H9 (cell line): ENCODE measurements at regions not wholly inside any gene's neighbourhood (a gene's known extent, or its start where the extent isn't known, plus 50 kb on each side); places are given as distances from the start of the nearest gene placed in this dataset.

ENCODE experiments used
- DNase-seq: peaks from one replicate; pipeline ENCODE4 v3.0.0-alpha.2; 2017
- H2AFZ ChIP-seq: one replicate; pipeline ENCODE4 v1.6.1; 2013; ENCODE audit warnings: mild to moderate bottlenecking, low read length, control low read depth, moderate library complexity
- H2AK5ac ChIP-seq: 2 replicates; pipeline ENCODE4 v1.6.1; 2013; ENCODE audit warnings: low read length, control low read depth, mixed read lengths; ENCODE audit not compliant: insufficient read length
- H2BK120ac ChIP-seq: one replicate; pipeline ENCODE4 v1.6.1; 2013; ENCODE audit warnings: low read depth, mild to moderate bottlenecking, low read length, control low read depth, inconsistent platforms; ENCODE audit not compliant: poor library complexity, severe bottlenecking
- H2BK12ac ChIP-seq: 2 replicates; pipeline ENCODE4 v1.6.1; 2013; ENCODE audit warnings: low read length, control low read depth, mixed read lengths, low read depth; ENCODE audit not compliant: insufficient read length
- H2BK15ac ChIP-seq: 2 replicates; pipeline ENCODE4 v1.6.1; 2013; ENCODE audit warnings: low read depth, low read length, control low read depth
- H2BK20ac ChIP-seq: one replicate; pipeline ENCODE4 v1.6.1; 2013; ENCODE audit warnings: low read depth, mild to moderate bottlenecking, low read length, control low read depth, inconsistent platforms; ENCODE audit not compliant: poor library complexity, severe bottlenecking
- H2BK5ac ChIP-seq: 2 replicates; pipeline ENCODE4 v1.6.1; 2013; ENCODE audit warnings: low read length, control low read depth, mixed read lengths; ENCODE audit not compliant: insufficient read length
- H3K14ac ChIP-seq: 2 replicates; pipeline ENCODE4 v1.6.1; 2013; ENCODE audit warnings: low read length, control low read depth; ENCODE audit not compliant: insufficient read depth
- H3K18ac ChIP-seq: 2 replicates; pipeline ENCODE4 v1.6.1; 2013; ENCODE audit warnings: low read depth, mild to moderate bottlenecking, mixed read lengths, low read length, control low read depth; ENCODE audit not compliant: insufficient read length
- H3K23ac ChIP-seq: 2 replicates; pipeline ENCODE4 v1.6.1; 2013; ENCODE audit warnings: low read length, control low read depth, mixed read lengths, low read depth; ENCODE audit not compliant: insufficient read length
- H3K23me2 ChIP-seq: 2 replicates; pipeline ENCODE4 v1.6.1; 2013; ENCODE audit warnings: low read depth, mild to moderate bottlenecking, mixed read lengths, low read length, control low read depth; ENCODE audit not compliant: insufficient read length, poor library complexity, severe bottlenecking
- H3K27ac ChIP-seq: 2 replicates; pipeline ENCODE4 v1.5.1; 2013; ENCODE audit warnings: low read length, control low read depth, mixed read lengths, low read depth; ENCODE audit not compliant: insufficient read length
- H3K27me3 ChIP-seq: 2 replicates; pipeline ENCODE4 v1.6.1; 2013; ENCODE audit warnings: low read length, control low read depth, inconsistent platforms; ENCODE audit not compliant: insufficient read depth
- H3K4ac ChIP-seq: 2 replicates; pipeline ENCODE4 v1.6.1; 2013; ENCODE audit warnings: low read depth, mild to moderate bottlenecking, control low read depth, inconsistent platforms, low read length, moderate library complexity
- H3K4me1 ChIP-seq: 2 replicates; pipeline ENCODE4 v1.6.1; 2013; ENCODE audit warnings: low read length, control low read depth, inconsistent platforms; ENCODE audit not compliant: insufficient read depth
- H3K4me2 ChIP-seq: 2 replicates; pipeline ENCODE4 v1.6.1; 2013; ENCODE audit warnings: low read length, control low read depth, mixed read lengths; ENCODE audit not compliant: insufficient read length, insufficient read depth
- H3K56ac ChIP-seq: 2 replicates; pipeline ENCODE4 v1.6.1; 2013; ENCODE audit warnings: low read depth, mild to moderate bottlenecking, mixed read lengths, low read length, control low read depth; ENCODE audit not compliant: insufficient read length
- H3K79me1 ChIP-seq: 2 replicates; pipeline ENCODE4 v1.6.1; 2013; ENCODE audit warnings: low read depth, mild to moderate bottlenecking, moderate library complexity, low read length, control low read depth, inconsistent platforms; ENCODE audit not compliant: insufficient read depth, poor library complexity, severe bottlenecking
- H3K79me2 ChIP-seq: 2 replicates; pipeline ENCODE4 v1.6.1; 2013; ENCODE audit warnings: low read length, control low read depth, inconsistent platforms; ENCODE audit not compliant: insufficient read depth
- H3K9ac ChIP-seq: 2 replicates; pipeline ENCODE4 v1.6.1; 2013; ENCODE audit warnings: low read length, control low read depth, mixed read lengths; ENCODE audit not compliant: insufficient read length; ENCODE audit errors: extremely low read depth
- H3K9me3 ChIP-seq: one replicate; pipeline ENCODE4 v1.6.1; 2013; ENCODE audit warnings: low read depth, low read length, inconsistent platforms; ENCODE audit not compliant: control insufficient read depth
- H3T11ph ChIP-seq: one replicate; pipeline ENCODE4 v1.6.1; 2013; ENCODE audit warnings: mild to moderate bottlenecking, low read length, control low read depth, inconsistent platforms
- H4K20me1 ChIP-seq: one replicate; pipeline ENCODE4 v1.6.1; 2013; ENCODE audit not compliant: control insufficient read depth, insufficient read length, insufficient read depth
- H4K5ac ChIP-seq: 2 replicates; pipeline ENCODE4 v1.6.1; 2013; ENCODE audit warnings: low read depth, mild to moderate bottlenecking, mixed read lengths, low read length, control low read depth; ENCODE audit not compliant: insufficient read length
- H4K8ac ChIP-seq: replicated peaks from 2 replicates; pipeline ENCODE4 v1.6.1; 2013; ENCODE audit warnings: low read length, control low read depth, mixed read lengths, low read depth; ENCODE audit not compliant: insufficient read length
- H4K91ac ChIP-seq: 2 replicates; pipeline ENCODE4 v1.6.1; 2013; ENCODE audit warnings: low read depth, mild to moderate bottlenecking, moderate library complexity, mixed read lengths, low read length, control low read depth; ENCODE audit not compliant: insufficient read length
- H3K27ac Mint-ChIP-seq, 3 experiments: 2 replicates in 2 of 3; 3 replicates in 1 of 3; pipeline ENCODE4 v1.8.0; 2020 to 2021; ENCODE audit warnings: mixed read lengths in 3 of 3, mild to moderate bottlenecking in 1 of 3, moderate library complexity in 1 of 3
- H3K27me3 Mint-ChIP-seq: 2 replicates; pipeline ENCODE4 v1.8.0; 2021; ENCODE audit warnings: low read depth, mild to moderate bottlenecking, moderate library complexity, mixed read lengths
- H3K36me3 Mint-ChIP-seq, 3 experiments: 2 replicates in 2 of 3; 3 replicates in 1 of 3; pipeline ENCODE4 v1.8.0; 2020 to 2021; ENCODE audit warnings: low read depth in 3 of 3, mixed read lengths in 3 of 3; ENCODE audit not compliant: insufficient read depth in 1 of 3
- H3K4me1 Mint-ChIP-seq, 2 experiments: 2 replicates each; pipeline ENCODE4 v1.8.0; 2020; ENCODE audit warnings: mixed read lengths in 2 of 2
- H3K4me3 Mint-ChIP-seq, 2 experiments: 2 replicates in 1 of 2; 3 replicates in 1 of 2; pipeline ENCODE4 v1.8.0; 2020 to 2021; ENCODE audit warnings: mild to moderate bottlenecking in 2 of 2, mixed read lengths in 2 of 2, moderate library complexity in 1 of 2
- H3K9me3 Mint-ChIP-seq, 2 experiments: 2 replicates in 1 of 2; 3 replicates in 1 of 2; pipeline ENCODE4 v1.8.0; 2020; ENCODE audit warnings: mild to moderate bottlenecking in 2 of 2, mixed read lengths in 2 of 2, moderate library complexity in 1 of 2
- WGBS: extraction: QIAGEN DNeasy Blood & Tissue Kit; methylation state at CpG from one replicate; pipeline ENCODE4 v1.1.7; 2013; ENCODE audit warnings: missing lambda C conversion rate, low lambda C conversion rate, mixed read lengths; ENCODE audit not compliant: insufficient read length; ENCODE audit errors: extremely low coverage; 5-methylcytosine and 5-hydroxymethylcytosine counted together
- TF ChIP-seq, protein P1 (sequence below): fragments of 200-600 bp; sonication (generic); conservative IDR thresholded peaks from 3 replicates; pipeline ENCODE4 v1.8.0; 2021; ENCODE audit warnings: antibody characterized with exemption, mild to moderate bottlenecking

GRCh38 chr7:23893942-23894891 lies 184.2 kb downstream of the STK31 start:
- WGBS: no CpG with 5 or more reads among the region's 13 CpGs
- Mint-ChIP-seq H3K27me3 (no peaks in the 10 kb centered on the region), H3K27ac (no peak overlapping the region), H3K36me3 (no peaks in the 10 kb centered on the region), H3K4me1 (peaks cover 0 to 4% of the 10 kb centered on the region in 2 experiments; a peak in 1 of 4 replicates), H3K9me3 (no peaks in the 10 kb centered on the region), H3K4me3 (no peak overlapping the region)
- Histone ChIP-seq H4K8ac (no peak overlapping the region), H4K91ac (no peak overlapping the region), H3T11ph (no peak overlapping the region), H3K27me3 (no peaks in the 10 kb centered on the region), H4K5ac (no peak overlapping the region), H3K79me1 (no peaks in the 10 kb centered on the region), H2BK15ac (no peak overlapping the region), H2AFZ (no peak overlapping the region), H3K23me2 (no peaks in the 10 kb centered on the region), H2BK12ac (no peak overlapping the region), H3K14ac (no peak overlapping the region), H3K23ac (no peak overlapping the region), H3K9me3 (no peaks in the 10 kb centered on the region), H3K9ac (no peak overlapping the region), H2AK5ac (no peak overlapping the region), H3K18ac (no peak overlapping the region), H3K4me1 (no peaks in the 10 kb centered on the region), H3K27ac (no peak overlapping the region), H3K56ac (no peak overlapping the region), H4K20me1 (no peaks in the 10 kb centered on the region), H2BK120ac (no peak overlapping the region), H2BK20ac (no peak overlapping the region), H3K4me2 (no peak overlapping the region), H3K79me2 (no peaks in the 10 kb centered on the region), H3K4ac (no peak overlapping the region), H2BK5ac (no peak overlapping the region)
- DNase-seq: no peak
- TF ChIP-seq, protein P1, sequence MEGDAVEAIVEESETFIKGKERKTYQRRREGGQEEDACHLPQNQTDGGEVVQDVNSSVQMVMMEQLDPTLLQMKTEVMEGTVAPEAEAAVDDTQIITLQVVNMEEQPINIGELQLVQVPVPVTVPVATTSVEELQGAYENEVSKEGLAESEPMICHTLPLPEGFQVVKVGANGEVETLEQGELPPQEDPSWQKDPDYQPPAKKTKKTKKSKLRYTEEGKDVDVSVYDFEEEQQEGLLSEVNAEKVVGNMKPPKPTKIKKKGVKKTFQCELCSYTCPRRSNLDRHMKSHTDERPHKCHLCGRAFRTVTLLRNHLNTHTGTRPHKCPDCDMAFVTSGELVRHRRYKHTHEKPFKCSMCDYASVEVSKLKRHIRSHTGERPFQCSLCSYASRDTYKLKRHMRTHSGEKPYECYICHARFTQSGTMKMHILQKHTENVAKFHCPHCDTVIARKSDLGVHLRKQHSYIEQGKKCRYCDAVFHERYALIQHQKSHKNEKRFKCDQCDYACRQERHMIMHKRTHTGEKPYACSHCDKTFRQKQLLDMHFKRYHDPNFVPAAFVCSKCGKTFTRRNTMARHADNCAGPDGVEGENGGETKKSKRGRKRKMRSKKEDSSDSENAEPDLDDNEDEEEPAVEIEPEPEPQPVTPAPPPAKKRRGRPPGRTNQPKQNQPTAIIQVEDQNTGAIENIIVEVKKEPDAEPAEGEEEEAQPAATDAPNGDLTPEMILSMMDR: no peak
